ENCODE measurements at regions not wholly inside any gene's neighbourhood (a gene's known extent, or its start where the extent isn't known, plus 50 kb on each side); places are given as distances from the start of the nearest gene placed in this dataset.

- DNase-seq = no peak
These were observed 219.6 kb downstream of the ARHGAP12 start for GRCh38 chr10:31709028-31709427.

- DNase-seq = no peak
These were observed 220.2 kb downstream of the ARHGAP12 start for GRCh38 chr10:31708474-31708873.

GRCh38 chr10:31708046-31708445 lies 220.6 kb downstream of the ARHGAP12 start:
- no peak for DNase-seq

GRCh38 chr10:31707093-31708039 lies 221.3 kb downstream of the ARHGAP12 start:
- DNase-seq = no peak

- DNase-seq = no peak
These were observed 222.1 kb downstream of the ARHGAP12 start for GRCh38 chr10:31706464-31707092.

GRCh38 chr10:31705136-31705535 lies 223.5 kb downstream of the ARHGAP12 start:
- no peak for DNase-seq

- no peak for DNase-seq
These were observed 224.4 kb downstream of the ARHGAP12 start for GRCh38 chr10:31704195-31704594.

- no peak for DNase-seq
These were observed 225.7 kb downstream of the ARHGAP12 start for GRCh38 chr10:31702954-31703353.

GRCh38 chr10:31702005-31702404 lies 226.6 kb downstream of the ARHGAP12 start:
- DNase-seq = no peak

- no peak for DNase-seq
These were observed 227.1 kb downstream of the ARHGAP12 start for GRCh38 chr10:31701546-31701945.

- DNase-seq = no peak
These were observed 228.4 kb downstream of the ARHGAP12 start for GRCh38 chr10:31700181-31700611.

GRCh38 chr10:31698181-31698830 lies 230.3 kb downstream of the ARHGAP12 start:
- DNase-seq = no peak

- peak; percentile 61 for DNase-seq
These were observed 231.1 kb downstream of the ARHGAP12 start for GRCh38 chr10:31697271-31698180.

GRCh38 chr10:31694929-31695837 lies 233.4 kb downstream of the ARHGAP12 start:
- DNase-seq = no peak

GRCh38 chr10:31694126-31694685 lies 234.4 kb downstream of the ARHGAP12 start:
- DNase-seq = no peak

GRCh38 chr10:31693491-31693890 lies 235.1 kb downstream of the ARHGAP12 start:
- DNase-seq = no peak

- DNase-seq = no peak
These were observed 239.4 kb downstream of the ARHGAP12 start for GRCh38 chr10:31689233-31689632.

GRCh38 chr10:31687663-31688482 lies 240.8 kb downstream of the ARHGAP12 start:
- no peak for DNase-seq

- no peak for DNase-seq
These were observed 242.0 kb downstream of the ARHGAP12 start for GRCh38 chr10:31686599-31686998.

- no peak for DNase-seq
These were observed 244.9 kb downstream of the ARHGAP12 start for GRCh38 chr10:31683682-31684081.

Measured in NCI-H146 (cell line).